ENCODE measurements at regions not wholly inside any gene's neighbourhood (a gene's known extent, or its start where the extent isn't known, plus 50 kb on each side); places are given as distances from the start of the nearest gene placed in this dataset.
"Not testable (repeated sequence)": the region's sequence is repeated elsewhere in the genome, so short reads cannot be mapped to it uniquely, and the experiment has no call there.

GRCh38 chr12:89270548-89270947 lies 81.8 kb downstream of the DUSP6 start:
- Histone ChIP-seq H3K27ac (ENCODE audit: low read depth in 2 of 2, low read length in 1 of 2) (no peak overlapping the region), H3K4me3 (ENCODE audit: low read depth in 1 of 2, low read length in 2 of 2) (no peak overlapping the region), H3K4me1 (ENCODE audit: control insufficient read depth in 2 of 2, insufficient read depth in 2 of 2, low read length in 1 of 2) (no peaks in the 10 kb centered on the region), H3K9me3 (ENCODE audit: control insufficient read depth in 2 of 2, insufficient read depth in 1 of 2, low read depth in 1 of 2, low read length in 1 of 2) (no peaks in the 10 kb centered on the region), H3K36me3 (ENCODE audit: control insufficient read depth in 2 of 2, insufficient read depth in 2 of 2, low read length in 1 of 2) (no peaks in the 10 kb centered on the region), H3K27me3 (ENCODE audit: control insufficient read depth in 1 of 2, insufficient read depth in 2 of 2, low read length in 2 of 2) (no peaks in the 10 kb centered on the region)
- 96 to 99% methylated on average over 4 of the region's 4 CpGs for WGBS, 2 donors

DNA sequence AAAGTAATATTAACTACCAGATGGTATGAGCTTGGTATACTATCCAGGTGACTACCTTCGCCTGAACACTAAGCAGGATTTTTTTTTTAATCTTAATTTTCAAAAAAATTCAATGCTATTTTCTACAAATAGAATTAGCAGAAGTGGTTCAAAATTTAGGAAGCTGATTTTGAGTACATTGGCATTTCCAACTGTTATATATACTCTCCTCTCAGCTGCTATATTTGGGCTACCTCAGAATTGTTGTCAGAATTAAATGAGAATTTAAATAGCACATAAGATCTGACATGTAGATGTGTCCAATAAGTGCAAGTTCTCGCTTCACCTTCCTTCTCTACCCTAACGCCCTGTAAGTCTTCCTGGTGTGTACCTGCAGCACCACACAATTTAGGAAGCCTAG lies 83.1 kb downstream of the DUSP6 start:
- no peak overlapping the region for H3K4me3 ChIP-seq (ENCODE audit: low read depth in 1 of 2, low read length in 2 of 2)
- H3K27me3 ChIP-seq (ENCODE audit: control insufficient read depth in 1 of 2, insufficient read depth in 2 of 2, low read length in 2 of 2): no peaks in the 10 kb centered on the region
- no peaks in the 10 kb centered on the region for H3K36me3 ChIP-seq (ENCODE audit: control insufficient read depth in 2 of 2, insufficient read depth in 2 of 2, low read length in 1 of 2)
- H3K9me3 ChIP-seq (ENCODE audit: control insufficient read depth in 2 of 2, insufficient read depth in 1 of 2, low read depth in 1 of 2, low read length in 1 of 2): no peaks in the 10 kb centered on the region
- 92 to 94% methylated on average over 3 of the region's 3 CpGs for WGBS, 2 donors
- H3K4me1 ChIP-seq (ENCODE audit: control insufficient read depth in 2 of 2, insufficient read depth in 2 of 2, low read length in 1 of 2): no peaks in the 10 kb centered on the region
- H3K27ac ChIP-seq (ENCODE audit: low read depth in 2 of 2, low read length in 1 of 2): no peak overlapping the region

GRCh38 chr12:89267404-89267803 lies 84.9 kb downstream of the DUSP6 start:
- no peaks in the 10 kb centered on the region for H3K36me3 ChIP-seq (ENCODE audit: control insufficient read depth in 2 of 2, insufficient read depth in 2 of 2, low read length in 1 of 2)
- no peaks in the 10 kb centered on the region for H3K4me1 ChIP-seq (ENCODE audit: control insufficient read depth in 2 of 2, insufficient read depth in 2 of 2, low read length in 1 of 2)
- H3K9me3 ChIP-seq (ENCODE audit: control insufficient read depth in 2 of 2, insufficient read depth in 1 of 2, low read depth in 1 of 2, low read length in 1 of 2): no peaks in the 10 kb centered on the region
- H3K27me3 ChIP-seq (ENCODE audit: control insufficient read depth in 1 of 2, insufficient read depth in 2 of 2, low read length in 2 of 2): no peaks in the 10 kb centered on the region
- no peak overlapping the region for H3K4me3 ChIP-seq (ENCODE audit: low read depth in 1 of 2, low read length in 2 of 2)
- no peak overlapping the region for H3K27ac ChIP-seq (ENCODE audit: low read depth in 2 of 2, low read length in 1 of 2)
- 70 to 71% methylated on average over 3 of the region's 3 CpGs for WGBS, 2 donors

DNA sequence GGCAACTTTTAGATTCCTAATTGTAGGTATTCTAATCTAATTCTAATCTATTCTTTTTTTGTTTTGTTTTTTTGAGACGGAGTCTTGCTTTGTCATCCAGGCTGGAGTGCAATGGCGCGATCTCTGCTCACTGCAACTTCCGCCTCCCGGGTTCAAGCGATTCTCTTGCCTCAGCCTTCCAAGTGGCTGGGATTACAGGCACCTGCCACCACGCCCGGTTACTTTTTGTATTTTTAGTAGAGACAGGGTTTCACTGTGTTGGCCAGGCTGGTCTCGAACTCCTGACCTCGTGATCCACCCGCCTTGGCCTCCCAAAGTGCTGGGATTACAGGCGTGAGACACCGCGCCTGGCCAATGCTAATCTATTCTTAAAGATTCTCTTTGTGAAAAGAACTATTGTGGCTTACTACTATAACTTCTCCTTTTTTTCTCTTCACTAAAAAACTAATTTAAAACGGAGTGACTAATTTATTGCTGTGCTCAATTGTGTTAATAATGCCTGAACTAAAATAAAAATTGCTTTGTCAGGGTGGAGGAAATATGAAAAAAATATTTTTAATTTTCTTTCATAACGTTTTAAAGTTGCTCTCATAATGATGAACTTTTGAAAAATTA lies 85.6 kb downstream of the DUSP6 start:
- WGBS, 2 donors: 80 to 85% methylated on average over 16 of the region's 16 CpGs
- not testable (repeated sequence) for H3K4me3 ChIP-seq (ENCODE audit: low read depth in 1 of 2, low read length in 2 of 2); H3K36me3 ChIP-seq (ENCODE audit: control insufficient read depth in 2 of 2, insufficient read depth in 2 of 2, low read length in 1 of 2); H3K27ac ChIP-seq (ENCODE audit: low read depth in 2 of 2, low read length in 1 of 2); H3K27me3 ChIP-seq (ENCODE audit: control insufficient read depth in 1 of 2, insufficient read depth in 2 of 2, low read length in 2 of 2); H3K9me3 ChIP-seq (ENCODE audit: control insufficient read depth in 2 of 2, insufficient read depth in 1 of 2, low read depth in 1 of 2, low read length in 1 of 2); H3K4me1 ChIP-seq (ENCODE audit: control insufficient read depth in 2 of 2, insufficient read depth in 2 of 2, low read length in 1 of 2)

DNA sequence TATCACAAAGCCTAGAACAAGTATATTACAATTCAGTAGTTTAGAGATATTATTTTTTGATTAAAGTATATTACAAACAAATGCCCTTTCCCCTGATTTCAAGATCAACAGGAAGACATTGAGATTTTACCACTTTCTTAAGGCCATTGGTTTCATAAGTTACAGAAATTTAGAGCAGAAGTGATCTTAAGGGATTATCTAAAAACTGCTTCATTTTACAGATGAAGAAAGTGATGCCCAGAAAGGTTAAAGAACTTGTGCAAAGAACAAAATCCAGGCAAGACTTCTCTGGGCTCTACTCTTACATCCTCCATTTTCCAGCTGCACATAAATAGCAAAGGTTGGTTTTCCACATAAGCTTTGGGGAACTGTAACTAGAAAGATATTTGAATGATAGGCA lies 87.5 kb downstream of the DUSP6 start:
- H3K36me3 ChIP-seq (ENCODE audit: control insufficient read depth in 2 of 2, insufficient read depth in 2 of 2, low read length in 1 of 2): no peaks in the 10 kb centered on the region
- H3K27me3 ChIP-seq (ENCODE audit: control insufficient read depth in 1 of 2, insufficient read depth in 2 of 2, low read length in 2 of 2): no peaks in the 10 kb centered on the region
- no peaks in the 10 kb centered on the region for H3K9me3 ChIP-seq (ENCODE audit: control insufficient read depth in 2 of 2, insufficient read depth in 1 of 2, low read depth in 1 of 2, low read length in 1 of 2)
- no peaks in the 10 kb centered on the region for H3K4me1 ChIP-seq (ENCODE audit: control insufficient read depth in 2 of 2, insufficient read depth in 2 of 2, low read length in 1 of 2)
- H3K27ac ChIP-seq (ENCODE audit: low read depth in 2 of 2, low read length in 1 of 2): no peak overlapping the region
- no peak overlapping the region for H3K4me3 ChIP-seq (ENCODE audit: low read depth in 1 of 2, low read length in 2 of 2)

GRCh38 chr12:89263900-89264299 lies 88.4 kb downstream of the DUSP6 start:
- Histone ChIP-seq H3K27me3 (ENCODE audit: control insufficient read depth in 1 of 2, insufficient read depth in 2 of 2, low read length in 2 of 2) (no peaks in the 10 kb centered on the region), H3K9me3 (ENCODE audit: control insufficient read depth in 2 of 2, insufficient read depth in 1 of 2, low read depth in 1 of 2, low read length in 1 of 2) (no peaks in the 10 kb centered on the region), H3K4me1 (ENCODE audit: control insufficient read depth in 2 of 2, insufficient read depth in 2 of 2, low read length in 1 of 2) (no peaks in the 10 kb centered on the region), H3K27ac (ENCODE audit: low read depth in 2 of 2, low read length in 1 of 2) (no peak overlapping the region), H3K4me3 (ENCODE audit: low read depth in 1 of 2, low read length in 2 of 2) (no peak overlapping the region), H3K36me3 (ENCODE audit: control insufficient read depth in 2 of 2, insufficient read depth in 2 of 2, low read length in 1 of 2) (no peaks in the 10 kb centered on the region)
- 66 to 86% methylated on average over 4 of the region's 4 CpGs for WGBS, 2 donors

GRCh38 chr12:89262855-89263552 lies 89.3 kb downstream of the DUSP6 start:
- 88 to 97% methylated on average over 2 of the region's 2 CpGs for WGBS, 2 donors
- H3K4me1 ChIP-seq (ENCODE audit: control insufficient read depth in 2 of 2, insufficient read depth in 2 of 2, low read length in 1 of 2): no peaks in the 10 kb centered on the region
- H3K9me3 ChIP-seq (ENCODE audit: control insufficient read depth in 2 of 2, insufficient read depth in 1 of 2, low read depth in 1 of 2, low read length in 1 of 2): no peaks in the 10 kb centered on the region
- no peaks in the 10 kb centered on the region for H3K27me3 ChIP-seq (ENCODE audit: control insufficient read depth in 1 of 2, insufficient read depth in 2 of 2, low read length in 2 of 2)
- no peak overlapping the region for H3K27ac ChIP-seq (ENCODE audit: low read depth in 2 of 2, low read length in 1 of 2)
- no peak overlapping the region for H3K4me3 ChIP-seq (ENCODE audit: low read depth in 1 of 2, low read length in 2 of 2)
- no peaks in the 10 kb centered on the region for H3K36me3 ChIP-seq (ENCODE audit: control insufficient read depth in 2 of 2, insufficient read depth in 2 of 2, low read length in 1 of 2)

GRCh38 chr12:89261982-89262381 lies 90.3 kb downstream of the DUSP6 start:
- H3K9me3 ChIP-seq (ENCODE audit: control insufficient read depth in 2 of 2, insufficient read depth in 1 of 2, low read depth in 1 of 2, low read length in 1 of 2): no peaks in the 10 kb centered on the region
- peak overlapping the region; percentile 27 to 41 for H3K27ac ChIP-seq (ENCODE audit: low read depth in 2 of 2, low read length in 1 of 2)
- H3K36me3 ChIP-seq (ENCODE audit: control insufficient read depth in 2 of 2, insufficient read depth in 2 of 2, low read length in 1 of 2): no peaks in the 10 kb centered on the region
- WGBS, 2 donors: 40 to 53% methylated on average over 4 of the region's 4 CpGs
- H3K4me3 ChIP-seq (ENCODE audit: low read depth in 1 of 2, low read length in 2 of 2): no peak overlapping the region
- no peaks in the 10 kb centered on the region for H3K4me1 ChIP-seq (ENCODE audit: control insufficient read depth in 2 of 2, insufficient read depth in 2 of 2, low read length in 1 of 2)
- H3K27me3 ChIP-seq (ENCODE audit: control insufficient read depth in 1 of 2, insufficient read depth in 2 of 2, low read length in 2 of 2): no peaks in the 10 kb centered on the region

GRCh38 chr12:89260841-89261637 lies 91.3 kb downstream of the DUSP6 start:
- H3K4me3 ChIP-seq (ENCODE audit: low read depth in 1 of 2, low read length in 2 of 2): no peak overlapping the region
- no peaks in the 10 kb centered on the region for H3K36me3 ChIP-seq (ENCODE audit: control insufficient read depth in 2 of 2, insufficient read depth in 2 of 2, low read length in 1 of 2)
- no peak overlapping the region for H3K27ac ChIP-seq (ENCODE audit: low read depth in 2 of 2, low read length in 1 of 2)
- H3K9me3 ChIP-seq (ENCODE audit: control insufficient read depth in 2 of 2, insufficient read depth in 1 of 2, low read depth in 1 of 2, low read length in 1 of 2): no peaks in the 10 kb centered on the region
- H3K4me1 ChIP-seq (ENCODE audit: control insufficient read depth in 2 of 2, insufficient read depth in 2 of 2, low read length in 1 of 2): no peaks in the 10 kb centered on the region
- H3K27me3 ChIP-seq (ENCODE audit: control insufficient read depth in 1 of 2, insufficient read depth in 2 of 2, low read length in 2 of 2): no peaks in the 10 kb centered on the region
